ENCODE measurements at regions not wholly inside any gene's neighbourhood (a gene's known extent, or its start where the extent isn't known, plus 50 kb on each side); places are given as distances from the start of the nearest gene placed in this dataset.

GRCh38 chr15:101539930-101540329 lies 50.4 kb upstream of the PCSK6 start:
- ATAC-seq (no peak), DNase-seq (no peak)
- no peak overlapping the region for H3K4me3 ChIP-seq (ENCODE audit: low read length)
- no peaks in the 10 kb centered on the region for H3K27me3 ChIP-seq (ENCODE audit: control insufficient read depth, insufficient read depth)
- no peaks in the 10 kb centered on the region for H3K9me3 ChIP-seq (ENCODE audit: control insufficient read depth, low read length)
- WGBS = 86% methylated on average over 7 of the region's 7 CpGs
- no peaks in the 10 kb centered on the region for H3K4me1 ChIP-seq (ENCODE audit: control insufficient read depth, insufficient read depth, low read length)
- no peak overlapping the region for H3K27ac ChIP-seq (ENCODE audit: low read length)
- intact Hi-C loops (cut with DNase I) = no loop called here

- no peaks in the 10 kb centered on the region for H3K27me3 ChIP-seq (ENCODE audit: control insufficient read depth, insufficient read depth)
- DNase-seq (no peak), ATAC-seq (no peak)
- WGBS = 88% methylated on average over 13 of the region's 13 CpGs
- intact Hi-C loops (cut with DNase I) = no loop called here
- H3K27ac ChIP-seq (ENCODE audit: low read length) = no peak overlapping the region
- no peaks in the 10 kb centered on the region for H3K9me3 ChIP-seq (ENCODE audit: control insufficient read depth, low read length)
- H3K4me3 ChIP-seq (ENCODE audit: low read length) = no peak overlapping the region
- H3K4me1 ChIP-seq (ENCODE audit: control insufficient read depth, insufficient read depth, low read length) = no peaks in the 10 kb centered on the region
Observed at GRCh38 chr15:101539492-101539891, 50.0 kb upstream of the PCSK6 start.
